ENCODE measurements at regions not wholly inside any gene's neighbourhood (a gene's known extent, or its start where the extent isn't known, plus 50 kb on each side); places are given as distances from the start of the nearest gene placed in this dataset.

DNA sequence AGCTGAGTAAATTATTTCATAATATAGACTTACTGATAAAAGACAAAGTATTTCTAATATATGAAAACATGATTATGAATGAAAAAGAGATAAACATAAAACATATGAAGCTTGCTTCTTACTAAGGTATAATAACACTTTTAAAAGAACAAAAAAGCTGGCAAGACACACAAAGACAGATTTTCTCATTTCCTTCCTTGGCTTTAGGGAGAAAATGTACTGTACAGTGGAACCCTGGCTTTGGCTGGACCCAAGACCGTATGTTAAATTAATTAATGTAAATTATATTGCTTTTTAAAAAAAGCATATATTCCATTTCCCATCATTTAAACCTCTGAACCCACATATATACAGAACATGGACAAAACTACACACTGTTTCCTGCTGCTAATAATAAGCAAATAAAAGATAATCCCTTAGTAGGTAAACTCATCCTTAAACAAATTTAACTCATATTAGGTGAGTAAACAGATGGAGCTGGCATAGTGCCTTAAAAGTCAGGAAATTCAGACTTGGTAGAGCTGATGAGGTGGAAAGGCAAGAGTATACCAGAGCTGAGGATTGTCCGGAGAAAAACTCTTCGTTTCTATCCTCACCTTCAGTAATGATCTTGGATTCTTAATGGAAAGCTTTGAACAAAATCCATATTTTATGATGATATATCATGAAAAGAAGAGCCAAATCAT is 1016.4 kb upstream of the KCND2 start:
- TF ChIP-seq GABPA (IDR thresholded peaks at IDR 0.05; ENCODE audit: low read depth) (no peak), SREBF2 (IDR thresholded peaks at IDR 0.05; ENCODE audit: low read length) (no peak), RELA (IDR thresholded peaks at IDR 0.05; ENCODE audit: borderline replicate concordance, partially characterized antibody) (no peak)
